ENCODE measurements at regions not wholly inside any gene's neighbourhood (a gene's known extent, or its start where the extent isn't known, plus 50 kb on each side); places are given as distances from the start of the nearest gene placed in this dataset.

DNA sequence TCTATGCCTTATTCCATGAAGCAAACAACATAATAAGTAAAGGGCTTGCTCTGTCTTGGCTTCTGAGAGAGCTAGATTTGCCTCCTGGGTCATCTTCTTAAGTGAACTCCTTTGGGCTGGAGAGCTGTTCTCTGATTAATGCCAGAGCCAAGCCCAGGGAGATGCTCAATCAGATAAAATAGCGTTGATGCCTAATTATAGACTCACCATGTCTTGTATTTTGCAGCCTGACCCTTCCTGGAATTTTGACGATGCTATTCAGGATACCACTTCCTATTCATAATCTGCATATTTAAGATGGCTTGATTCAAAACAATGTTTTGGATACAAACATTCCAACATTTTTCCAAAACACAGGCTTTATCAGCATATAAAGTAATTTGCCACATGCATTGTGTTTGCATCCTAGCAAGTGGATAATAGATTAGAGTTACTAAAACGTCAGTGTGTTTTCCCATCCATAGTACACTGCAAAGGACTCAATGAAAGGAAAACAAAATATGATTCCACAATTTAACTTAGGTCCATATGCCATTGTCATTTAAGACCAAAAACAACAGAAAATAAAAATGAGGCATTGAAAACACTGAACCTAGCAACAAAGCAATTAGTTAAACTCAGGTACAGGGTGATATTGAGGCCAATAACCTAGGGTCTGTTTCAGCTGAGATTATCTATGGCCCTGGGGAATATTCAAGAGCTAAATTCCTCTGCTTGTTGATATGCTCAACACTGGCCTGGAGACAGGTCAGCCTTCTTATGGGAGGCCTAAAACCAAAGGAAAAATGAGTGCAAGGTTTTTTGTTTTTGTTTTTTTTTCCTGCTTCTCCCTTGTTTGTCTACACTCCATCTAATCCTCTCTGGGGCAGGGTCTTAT is 184.2 kb upstream of the FOXN3 start:
- peak; percentile 42 for DNase-seq

DNA sequence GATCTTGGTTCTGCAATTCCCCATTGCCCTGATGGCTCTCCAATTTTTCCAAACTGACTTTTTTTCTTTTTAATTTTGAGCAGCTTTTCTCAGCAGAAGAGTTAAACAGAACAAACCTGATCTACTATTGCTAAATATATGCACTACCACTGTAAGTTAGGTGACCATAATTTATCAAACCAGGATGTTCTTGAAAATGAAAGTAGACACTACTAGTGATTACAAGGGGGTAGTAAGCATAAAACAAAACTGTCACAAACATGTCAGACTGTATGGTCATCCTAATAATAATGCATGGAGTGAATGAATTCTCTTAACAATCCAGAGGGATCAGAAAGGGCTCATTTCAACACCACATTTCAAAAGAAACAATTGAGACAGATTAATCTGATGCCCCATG is 183.0 kb upstream of the FOXN3 start:
- DNase-seq: no peak

DNA sequence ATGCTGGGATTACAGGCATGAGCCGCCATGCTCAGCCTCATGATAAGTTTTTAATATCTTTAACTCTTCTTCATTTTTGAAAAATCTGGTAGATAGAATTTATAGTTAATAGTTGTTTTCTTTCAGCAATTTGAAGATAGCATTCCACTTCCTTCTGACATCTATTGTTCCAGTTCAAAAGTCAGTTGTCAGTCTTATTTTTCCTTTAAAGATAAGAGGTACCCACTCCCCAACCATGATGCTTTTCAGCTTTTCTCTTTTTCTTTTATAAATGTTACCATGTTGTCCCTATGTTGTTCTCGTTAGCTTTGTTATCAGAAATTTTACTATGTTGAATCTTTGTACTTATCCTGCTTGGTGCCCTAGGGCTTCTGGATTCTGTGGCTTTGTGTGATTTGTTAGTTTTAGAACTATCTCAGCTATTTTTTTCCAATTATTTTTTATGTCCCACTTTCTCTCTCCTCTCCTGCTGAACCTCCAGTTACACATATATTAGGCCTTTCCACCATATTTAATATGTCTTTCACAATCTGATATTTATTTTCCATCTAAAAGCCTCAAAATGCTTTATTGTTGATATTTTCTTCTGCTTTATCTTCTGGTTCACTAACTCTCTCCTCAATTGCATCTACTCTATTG is 181.6 kb upstream of the FOXN3 start:
- peak; percentile 41 for DNase-seq

DNA sequence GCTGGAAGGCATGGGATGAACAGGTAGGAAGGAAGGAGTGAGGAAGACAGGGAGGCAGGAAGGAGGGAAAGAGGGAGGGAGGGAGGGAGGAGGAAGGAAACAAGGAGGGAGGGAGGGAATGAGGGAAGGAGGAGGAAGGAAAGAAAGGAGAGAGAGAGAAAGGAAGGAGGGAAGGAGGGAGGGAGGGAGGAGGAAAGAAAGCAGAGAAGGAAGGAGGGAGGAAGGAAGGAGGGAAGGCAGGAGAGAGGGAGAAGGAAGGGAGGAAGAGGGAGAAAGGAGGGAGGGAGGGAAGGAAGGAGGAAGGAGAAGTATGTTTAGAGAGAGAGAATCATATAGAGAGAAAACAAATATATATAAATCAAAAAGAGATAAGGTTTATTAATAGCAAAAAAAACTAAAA is 175.9 kb upstream of the FOXN3 start:
- DNase-seq: no peak

DNA sequence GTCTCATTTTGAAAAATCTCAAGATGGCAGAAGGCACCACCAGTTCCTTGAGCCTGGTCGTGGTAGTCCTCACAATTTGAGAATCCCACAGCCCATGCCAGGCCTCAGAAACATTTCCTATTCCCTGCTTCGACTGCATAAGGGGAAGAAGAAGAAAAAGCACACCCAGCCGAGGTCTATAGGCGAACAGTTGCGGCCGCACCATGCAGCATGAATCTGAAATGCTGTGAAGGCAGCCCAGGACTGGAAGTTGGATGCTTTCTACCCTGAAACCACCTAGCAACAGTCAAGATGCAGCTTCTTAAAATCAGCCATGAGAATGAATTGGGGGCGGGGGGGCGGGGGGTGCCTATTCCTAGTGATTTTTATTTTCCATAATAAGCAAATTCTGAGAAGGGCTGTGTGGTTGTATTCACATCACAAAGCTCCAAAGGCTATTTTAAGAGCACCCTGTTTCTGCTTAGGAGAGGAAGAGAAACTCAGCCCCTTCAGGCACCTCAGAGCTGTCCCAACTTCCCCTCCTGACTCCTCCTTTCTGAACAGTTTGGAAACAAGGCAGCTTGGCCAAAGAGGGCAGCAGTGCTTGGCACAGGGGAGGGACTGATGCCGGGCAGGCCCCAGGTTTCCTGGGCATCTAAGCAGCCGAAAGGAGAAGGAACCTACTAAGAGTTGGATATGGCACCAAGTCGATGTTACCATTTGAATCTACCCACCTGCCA is 172.5 kb upstream of the FOXN3 start:
- no peak for DNase-seq

DNA sequence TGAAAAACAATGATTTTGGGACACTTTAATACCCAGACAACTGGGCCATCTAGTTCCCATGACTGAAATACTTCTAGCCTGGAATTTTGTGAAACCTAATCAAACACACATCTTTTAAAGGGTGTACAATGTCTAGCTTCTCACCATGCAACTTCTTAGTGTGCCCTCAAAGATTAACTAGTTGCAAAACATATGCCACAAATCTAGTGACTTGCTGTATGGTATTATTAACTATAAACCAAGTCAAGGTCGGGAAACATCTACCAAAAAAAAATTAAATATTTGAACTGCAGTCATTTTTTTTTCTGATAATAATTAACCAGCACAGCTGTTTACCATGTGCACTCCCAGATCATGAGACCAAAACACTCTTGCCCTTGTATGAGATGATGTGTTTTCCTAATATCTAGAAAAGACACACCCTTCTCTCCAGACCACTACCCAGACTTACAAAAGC is 171.8 kb upstream of the FOXN3 start:
- no peak for DNase-seq

DNA sequence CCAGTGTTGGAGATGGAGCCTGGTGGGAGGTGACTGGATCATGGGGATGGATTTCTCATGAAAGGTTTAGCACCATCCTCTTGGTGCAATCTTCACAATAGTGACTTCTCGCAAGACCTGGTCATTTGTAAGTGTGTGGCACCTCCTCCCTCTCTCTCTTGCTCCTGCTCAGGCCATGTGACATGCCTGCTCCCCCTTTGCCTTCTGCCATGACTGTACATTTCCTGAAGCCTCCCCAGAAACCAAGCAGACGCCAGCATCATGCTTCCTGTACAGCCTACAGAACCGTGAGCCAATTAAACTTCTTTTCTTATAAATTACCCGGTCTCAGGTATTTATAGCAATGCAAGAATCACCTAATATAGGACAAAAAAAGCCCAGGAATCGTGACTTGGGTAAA is 171.0 kb upstream of the FOXN3 start:
- no peak for DNase-seq

DNA sequence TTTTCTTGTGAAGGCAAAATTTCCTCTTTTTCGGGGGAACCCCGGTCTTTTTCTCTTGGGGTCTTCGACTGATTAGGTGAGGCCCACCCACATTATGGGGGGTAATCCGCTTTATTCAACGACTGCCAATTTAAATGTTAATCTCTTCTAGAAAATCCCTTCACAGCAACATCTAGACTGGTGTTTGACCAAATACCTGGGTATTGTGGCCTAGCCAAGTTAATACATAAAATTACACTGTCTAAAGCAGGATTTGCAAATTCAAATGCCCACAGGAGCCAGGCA is 170.0 kb upstream of the FOXN3 start:
- DNase-seq: no peak

DNA sequence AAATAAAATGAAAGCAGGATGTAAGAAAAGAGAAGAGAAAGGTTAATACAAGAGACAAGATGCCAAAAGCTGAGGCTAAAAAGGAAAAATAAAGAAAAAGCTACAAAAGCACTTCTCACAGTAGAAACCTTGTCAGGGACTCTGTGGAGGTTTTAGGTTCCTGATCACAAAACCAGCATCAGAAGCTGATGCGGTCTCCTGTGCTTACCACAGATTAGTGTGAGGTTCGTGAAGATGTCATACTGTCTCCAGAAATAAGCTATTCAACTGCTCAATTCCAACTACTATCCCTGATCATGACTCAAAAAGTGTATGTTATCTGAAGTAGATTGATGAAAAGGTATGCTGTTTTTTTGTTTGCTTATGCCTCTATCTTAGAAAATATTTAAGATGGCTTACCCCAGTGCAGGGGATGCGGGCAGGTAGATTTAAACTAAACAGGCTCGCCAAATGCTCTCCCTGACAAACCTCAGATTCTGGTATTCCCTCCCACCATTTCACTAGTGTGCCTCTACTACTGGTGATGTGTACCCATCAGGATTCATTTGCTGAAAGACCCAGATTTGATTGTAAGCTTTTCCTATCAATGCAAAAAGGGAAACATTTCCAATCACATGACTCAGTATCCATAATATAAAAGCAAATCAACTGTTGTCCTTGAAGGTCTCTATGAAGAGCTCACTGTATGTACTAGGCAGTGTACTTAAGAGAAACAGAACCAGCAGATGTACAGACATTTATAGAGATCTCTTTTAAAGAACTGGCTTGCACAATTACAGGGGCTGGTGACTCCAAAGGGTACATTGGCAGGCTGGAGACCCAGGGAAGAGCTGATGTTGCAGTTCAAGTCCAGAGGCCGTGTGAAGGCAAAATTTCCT is 169.5 kb upstream of the FOXN3 start:
- DNase-seq: no peak

DNA sequence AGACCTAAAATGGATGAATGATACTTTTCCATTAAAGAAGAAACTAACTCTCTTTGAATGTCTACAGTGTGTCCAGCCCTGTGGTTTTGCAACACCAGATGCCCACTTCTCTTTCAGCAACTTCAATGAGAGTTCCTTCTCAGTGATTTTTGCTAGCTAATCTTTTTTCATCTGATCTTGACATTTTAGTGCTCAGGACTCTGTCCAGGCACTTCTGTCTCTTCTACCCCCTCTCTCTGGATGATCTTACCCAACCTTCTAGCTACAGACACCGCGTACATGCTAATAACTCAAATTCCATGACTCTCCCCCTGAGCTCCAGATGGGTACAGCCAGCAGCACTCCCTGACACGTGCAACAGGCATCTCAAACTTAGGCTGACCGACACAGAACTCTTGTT is 161.1 kb upstream of the FOXN3 start:
- peak; percentile 51 for DNase-seq

DNA sequence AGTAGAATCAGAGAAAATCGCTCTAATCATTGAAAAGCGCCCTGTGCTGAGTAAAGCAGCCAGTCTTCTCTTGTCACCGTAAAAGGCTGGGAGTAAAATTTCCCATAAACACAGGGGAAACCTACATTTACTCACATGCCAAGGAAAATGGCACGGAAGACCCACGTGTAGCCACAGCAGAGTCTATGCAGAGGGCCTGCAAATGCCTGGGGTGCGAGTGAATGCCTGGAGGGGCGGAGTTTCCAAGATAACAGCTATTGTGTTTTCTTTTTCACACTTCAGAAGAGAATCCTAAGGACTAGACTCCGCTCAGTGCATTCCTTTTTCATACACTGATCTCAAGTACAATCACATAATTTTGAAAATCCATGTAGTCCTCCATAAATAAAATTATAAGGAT is 159.9 kb upstream of the FOXN3 start:
- DNase-seq: peak; percentile 28

DNA sequence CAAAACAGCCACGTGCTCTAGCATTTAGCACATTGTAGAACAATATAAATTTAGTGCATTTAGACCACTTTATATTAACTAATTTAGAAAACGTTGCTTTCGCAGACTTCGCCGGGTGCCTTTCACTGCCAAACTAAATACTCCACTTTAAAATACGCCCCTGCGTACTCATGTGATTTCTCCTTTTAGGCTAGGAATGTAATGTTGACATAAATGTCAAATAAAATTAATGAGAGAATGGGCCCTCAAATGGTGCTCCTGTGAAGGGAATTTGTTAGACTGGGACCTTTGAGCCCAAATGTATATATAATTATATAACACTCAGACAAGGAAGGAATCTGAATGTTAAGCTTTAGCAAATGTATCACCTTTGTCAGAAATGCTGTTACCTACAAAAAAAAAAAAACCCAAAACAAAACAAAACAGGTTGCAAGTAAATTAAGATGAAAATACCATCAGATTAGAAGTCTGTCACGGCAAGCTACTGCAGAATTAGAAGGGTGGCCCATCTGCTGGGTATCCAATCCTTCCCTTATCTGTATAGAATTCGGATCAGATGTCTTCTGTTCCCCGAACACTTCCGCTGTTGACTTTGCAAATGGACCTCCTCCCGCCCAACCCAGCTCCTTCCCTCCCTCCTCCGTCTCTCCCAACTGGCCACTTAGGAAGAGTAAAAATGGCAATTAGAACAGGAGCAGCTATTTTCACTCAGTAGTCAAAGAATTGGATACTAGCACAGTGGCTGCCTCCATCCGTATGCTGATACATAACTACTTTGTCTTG is 159.3 kb upstream of the FOXN3 start:
- no peak for DNase-seq

DNA sequence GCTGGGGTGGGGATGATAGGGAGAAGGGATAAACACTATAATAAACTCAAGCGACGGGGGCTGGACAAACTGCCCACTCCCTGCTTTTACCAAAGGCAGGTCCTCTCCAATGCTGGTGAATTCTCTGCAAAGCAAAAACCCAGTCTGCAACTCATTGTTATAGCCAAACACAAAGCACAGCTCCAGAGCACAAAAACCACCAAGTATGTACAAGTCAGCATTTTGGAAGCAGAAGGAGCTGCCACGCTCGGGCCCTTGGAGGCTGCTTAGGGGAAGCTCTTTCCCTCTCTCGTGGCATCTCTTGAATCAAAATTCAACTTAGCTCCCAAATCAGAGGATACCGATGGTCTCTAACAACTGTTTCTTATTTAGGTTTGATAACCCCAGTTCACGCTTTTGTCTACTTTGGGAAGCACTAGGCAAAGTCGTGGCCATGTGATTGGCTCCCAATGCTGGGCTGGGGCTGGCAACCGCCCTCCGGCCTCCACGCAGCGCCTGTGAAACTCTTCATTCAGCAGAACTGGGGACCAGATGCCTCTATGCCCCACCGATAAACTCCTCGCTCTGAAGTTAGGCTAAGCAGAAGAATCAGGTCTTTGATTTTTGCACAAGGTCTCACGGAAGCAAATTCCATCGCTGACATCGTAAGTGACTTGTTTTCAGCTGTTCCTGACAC is 158.5 kb upstream of the FOXN3 start:
- peak; percentile 5 for DNase-seq

DNA sequence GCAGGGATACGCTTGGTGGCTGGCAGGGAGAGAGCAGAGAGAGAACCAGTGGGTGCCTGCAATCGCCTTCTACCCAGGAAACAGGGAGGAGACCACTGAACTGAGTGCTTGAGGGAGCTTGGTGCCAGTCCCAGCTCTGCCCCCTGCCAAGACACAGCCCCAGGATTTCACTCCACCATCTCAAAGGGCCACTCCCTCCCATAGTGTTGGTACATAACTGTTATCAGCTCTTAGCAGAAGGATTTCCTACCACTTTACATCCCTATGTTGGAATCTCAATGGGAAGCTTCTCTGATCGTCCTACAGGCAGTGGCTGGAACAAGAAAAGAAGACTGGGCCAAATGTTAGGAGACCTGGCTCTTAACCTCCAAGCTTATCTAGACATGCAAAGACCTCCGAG is 157.4 kb upstream of the FOXN3 start:
- DNase-seq: no peak

DNA sequence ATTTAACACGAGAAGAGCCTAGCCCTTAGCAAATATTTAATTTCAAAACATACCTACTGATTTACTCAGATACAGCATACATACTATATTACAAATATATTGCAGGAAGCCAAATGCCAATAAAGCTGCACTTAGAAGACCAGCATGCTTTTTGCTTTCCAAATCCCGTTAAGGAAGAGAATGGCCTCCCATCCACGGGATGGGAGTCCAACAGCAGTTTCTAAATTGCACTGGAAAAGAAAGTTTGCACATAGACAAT is 156.3 kb upstream of the FOXN3 start:
- DNase-seq: no peak

DNA sequence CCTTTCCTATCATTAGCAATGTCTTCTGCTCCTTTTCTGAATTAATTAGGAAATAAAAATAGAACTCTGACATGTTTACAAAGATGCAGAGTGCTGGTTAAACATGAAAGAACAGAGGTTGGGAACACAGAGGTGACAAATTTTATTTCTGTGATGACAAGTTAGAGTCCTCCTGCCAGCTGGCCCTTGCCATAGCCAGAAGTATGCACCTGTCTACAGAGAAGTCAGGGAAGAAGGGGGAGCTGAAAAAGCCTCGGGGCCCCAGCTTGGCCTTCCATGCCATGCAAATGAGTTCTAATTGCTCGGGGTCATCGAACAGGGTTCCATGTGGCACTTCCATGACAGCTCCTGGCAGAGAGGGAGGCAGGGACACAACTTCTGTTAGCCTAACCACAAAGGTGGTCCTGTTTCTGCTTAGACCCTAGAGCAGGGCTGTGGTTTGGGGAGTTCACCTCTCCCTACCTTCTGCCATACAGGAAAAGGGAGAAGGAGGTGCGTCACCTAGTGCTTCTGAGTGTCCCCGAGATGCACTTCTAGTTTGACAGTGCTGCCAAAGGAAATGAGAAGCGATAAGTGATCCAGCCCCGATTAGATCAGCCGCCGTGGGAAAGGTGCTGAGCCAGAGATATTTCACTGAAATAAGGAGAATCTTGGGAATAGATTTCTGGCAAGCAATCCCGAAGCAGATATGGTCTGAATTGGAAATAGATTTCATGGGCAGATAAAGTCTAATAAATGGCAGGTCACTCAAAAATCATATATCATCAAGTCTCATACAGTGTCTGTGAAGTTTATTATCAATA is 155.8 kb upstream of the FOXN3 start:
- DNase-seq: no peak

DNA sequence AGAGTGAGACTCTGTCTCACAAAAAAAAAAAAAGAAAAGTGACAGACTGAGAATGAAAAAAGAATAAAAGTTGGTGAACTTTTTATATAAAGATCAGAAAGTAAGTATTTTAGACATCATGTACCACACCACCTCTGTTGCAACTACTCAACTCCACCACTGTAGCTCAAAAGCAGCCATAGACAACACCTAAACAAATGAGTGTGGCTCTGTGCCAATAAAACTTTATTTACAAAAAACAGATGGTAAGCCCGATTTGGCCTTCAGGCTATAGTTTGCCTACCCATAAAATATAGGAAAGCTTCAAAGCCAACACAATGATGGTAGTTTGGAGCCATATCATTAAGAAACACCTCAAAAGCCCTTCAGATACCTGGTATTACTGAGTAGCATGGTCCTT is 154.5 kb upstream of the FOXN3 start:
- DNase-seq: no peak

DNA sequence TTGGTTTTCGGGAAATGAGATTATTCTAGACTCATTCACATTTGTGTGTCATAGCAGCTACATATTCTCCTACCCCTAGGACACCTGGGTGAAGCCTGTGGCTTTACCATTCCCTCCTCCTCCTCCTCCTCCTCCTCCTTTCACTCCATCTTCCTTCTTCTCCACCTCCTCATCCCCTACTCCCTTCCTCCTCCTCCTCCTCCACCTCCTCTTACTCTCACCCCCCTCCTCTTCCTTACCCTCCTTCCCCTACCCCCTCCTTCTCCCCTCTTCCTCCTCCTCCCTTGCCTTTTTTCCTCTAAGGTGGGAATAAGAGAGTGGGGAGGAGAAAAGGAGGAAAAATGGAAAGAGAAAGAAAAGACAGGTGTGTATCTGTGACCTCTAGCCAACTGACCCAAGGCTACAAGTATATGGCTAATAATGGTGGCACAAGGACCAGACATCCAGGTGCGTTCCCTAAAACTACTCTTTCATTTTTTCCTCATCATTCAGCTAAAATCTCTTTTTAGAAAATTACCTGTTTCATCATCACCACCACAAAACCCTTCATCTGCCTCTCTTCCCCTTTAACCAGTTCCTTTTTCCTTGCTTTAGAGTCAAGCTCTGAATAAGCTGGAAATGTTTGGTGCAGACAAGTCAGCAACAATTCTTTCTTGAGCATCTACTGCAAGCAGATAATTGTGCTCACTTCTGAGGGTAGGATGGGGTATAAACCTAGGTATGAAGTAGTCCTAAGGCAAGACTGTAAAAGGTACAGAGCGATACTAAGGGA is 149.8 kb upstream of the FOXN3 start:
- DNase-seq: no peak

DNA sequence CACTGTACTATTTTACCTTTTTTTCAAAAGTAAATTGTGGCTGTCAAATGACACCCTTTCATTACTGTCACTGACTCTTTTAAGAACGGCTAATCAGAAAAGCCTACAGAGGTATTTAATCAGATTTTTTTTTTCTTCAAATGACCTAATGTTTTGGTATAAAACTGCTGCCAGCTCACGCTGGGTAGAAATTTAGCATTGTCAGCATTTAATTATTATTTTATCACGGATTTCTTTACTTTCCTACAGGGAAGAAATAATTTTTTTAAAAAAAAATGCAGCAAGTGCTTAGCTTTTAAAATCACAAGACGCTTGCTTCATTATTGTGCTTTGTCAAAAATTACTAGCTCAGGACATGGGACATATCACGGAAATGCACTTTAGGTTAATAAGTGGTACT is 149.1 kb upstream of the FOXN3 start:
- DNase-seq: no peak

DNA sequence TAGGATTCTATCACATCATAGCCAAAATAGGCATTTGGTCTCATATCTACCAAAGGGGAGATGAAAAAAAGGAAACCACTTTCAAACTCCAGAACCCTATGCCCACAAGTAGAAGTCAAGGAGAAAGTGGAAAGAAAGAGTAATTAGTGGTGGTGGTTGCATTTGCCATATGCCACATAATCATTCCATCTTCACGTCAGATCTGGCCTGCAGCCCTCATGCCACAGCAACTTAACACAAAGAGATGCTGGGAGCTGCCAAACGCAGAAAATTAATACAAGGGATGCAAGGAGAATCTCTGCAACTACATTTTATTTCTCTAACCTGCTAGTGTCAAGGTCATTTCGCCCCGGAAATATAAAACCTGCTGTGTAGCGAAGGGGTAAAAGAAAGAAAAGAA is 148.6 kb upstream of the FOXN3 start:
- no peak for DNase-seq
